G401 (cell line): ENCODE measurements at regions not wholly inside any gene's neighbourhood (a gene's known extent, or its start where the extent isn't known, plus 50 kb on each side); places are given as distances from the start of the nearest gene placed in this dataset.
"Not testable (repeated sequence)": the region's sequence is repeated elsewhere in the genome, so short reads cannot be mapped to it uniquely, and the experiment has no call there.

Source experiments
- DNase-seq: peaks from one replicate; pipeline ENCODE4 v3.0.0-alpha.2; 2015; ENCODE audit warnings: low spot score
- in situ Hi-C: cut with HindIII; loops from 2 replicates; pipeline ENCODE4 v1.10.0; 2016; ENCODE audit warnings: low sequenced_read_pairs, mixed read lengths

DNA sequence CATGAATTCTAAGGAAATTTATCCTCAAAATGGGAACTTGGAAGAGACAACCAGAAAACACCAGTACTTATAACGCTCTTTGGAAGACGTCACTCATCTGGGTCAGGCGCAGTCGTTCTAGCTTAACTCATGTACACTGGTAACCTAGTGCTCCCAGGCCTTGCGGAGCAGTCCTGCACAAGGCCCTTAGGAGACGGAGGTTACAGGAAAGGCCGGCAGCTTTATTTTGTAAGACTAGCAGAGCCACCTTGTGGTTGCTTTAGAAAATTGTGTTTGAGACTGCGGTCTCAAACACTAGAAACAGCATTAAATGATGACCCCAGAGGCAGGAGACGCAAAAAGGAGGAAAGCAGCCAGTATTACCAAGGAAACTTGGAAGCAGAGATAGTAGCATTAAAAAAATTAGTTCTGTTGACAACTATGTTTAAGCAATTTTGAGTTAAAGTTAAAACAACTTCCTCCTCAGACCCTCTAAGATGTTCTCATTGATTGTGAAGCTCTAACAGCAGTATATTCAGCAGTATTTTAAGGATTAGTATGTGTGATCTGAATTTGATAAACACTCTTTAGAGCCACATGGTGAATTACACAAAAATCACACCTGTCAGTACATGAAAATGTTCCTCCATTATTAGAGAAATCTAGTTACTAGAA is 141.9 kb upstream of the C2CD4B start:
- DNase-seq = peak; percentile 76
- in situ Hi-C loops = no loop called here

DNA sequence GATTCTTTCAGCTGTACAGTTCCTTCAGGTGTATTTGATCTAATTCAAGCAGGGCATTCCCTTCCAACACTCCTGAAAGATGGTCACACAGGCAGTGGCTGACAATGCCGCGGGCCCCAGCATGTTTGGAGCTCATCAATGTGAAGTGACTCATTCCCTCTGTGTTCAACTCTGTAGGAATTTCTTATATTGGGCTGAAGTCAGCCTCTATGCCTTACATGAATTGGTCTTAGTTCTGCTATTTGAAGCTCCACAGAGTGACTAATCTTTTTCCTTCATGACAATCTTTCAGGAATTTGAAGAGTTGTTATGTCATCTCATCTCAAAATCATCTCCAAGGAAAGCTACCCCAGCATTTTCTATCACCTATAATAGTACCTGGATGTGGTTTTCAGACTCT is 142.5 kb upstream of the C2CD4B start:
- DNase-seq = no peak
- in situ Hi-C loops = no loop called here

DNA sequence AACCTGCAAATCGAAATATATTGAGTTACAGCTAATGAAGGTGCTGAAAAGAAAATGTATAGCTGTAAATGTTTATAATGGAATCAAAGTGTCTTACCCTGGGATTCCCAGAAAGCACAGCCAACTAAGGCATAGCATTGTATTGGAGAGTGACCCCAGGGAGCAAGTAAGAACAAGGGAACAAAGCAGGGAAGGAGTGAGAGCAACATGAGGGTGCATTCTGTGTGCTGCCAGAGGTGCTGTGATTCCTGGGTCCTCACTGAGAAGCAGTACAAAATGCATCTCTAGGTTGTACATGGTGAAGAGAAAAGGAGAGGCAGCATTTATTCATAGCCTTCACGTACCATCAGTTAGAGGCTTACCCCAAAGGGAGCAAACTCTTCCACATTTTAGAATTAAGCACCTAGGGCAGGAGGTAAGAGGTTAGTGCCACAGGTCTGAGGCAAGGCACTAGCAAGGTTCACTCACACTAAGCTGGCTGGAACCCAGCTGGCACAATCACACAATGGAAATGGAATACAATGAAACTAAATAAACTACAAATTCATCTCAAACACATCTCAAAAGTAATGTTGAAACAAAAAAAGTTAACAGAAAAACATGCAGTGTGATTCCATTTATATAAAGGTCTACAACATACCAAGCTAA is 151.5 kb upstream of the C2CD4B start:
- no peak for DNase-seq
- in situ Hi-C loops = no loop called here

DNA sequence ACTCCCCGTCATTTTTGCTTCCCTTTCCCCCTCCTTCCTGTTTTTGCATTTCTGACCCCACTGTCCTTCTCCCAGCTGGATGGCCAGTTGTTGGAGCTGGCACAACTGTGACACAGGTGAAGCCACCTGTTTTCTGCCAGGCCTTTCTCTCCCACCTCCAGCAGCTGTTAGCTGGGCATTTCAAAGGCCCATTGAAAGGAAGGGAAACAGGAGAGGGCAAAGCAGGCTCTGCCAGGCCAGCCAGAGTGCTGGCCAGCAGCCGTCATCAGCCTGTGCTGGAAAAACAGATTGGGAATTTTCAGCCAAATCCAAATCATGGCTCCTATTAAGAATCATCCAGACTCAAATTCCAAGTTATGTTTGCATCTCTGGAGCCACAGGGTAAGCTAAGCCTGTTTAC is 155.2 kb upstream of the C2CD4B start:
- in situ Hi-C loops = no loop called here
- DNase-seq = no peak

DNA sequence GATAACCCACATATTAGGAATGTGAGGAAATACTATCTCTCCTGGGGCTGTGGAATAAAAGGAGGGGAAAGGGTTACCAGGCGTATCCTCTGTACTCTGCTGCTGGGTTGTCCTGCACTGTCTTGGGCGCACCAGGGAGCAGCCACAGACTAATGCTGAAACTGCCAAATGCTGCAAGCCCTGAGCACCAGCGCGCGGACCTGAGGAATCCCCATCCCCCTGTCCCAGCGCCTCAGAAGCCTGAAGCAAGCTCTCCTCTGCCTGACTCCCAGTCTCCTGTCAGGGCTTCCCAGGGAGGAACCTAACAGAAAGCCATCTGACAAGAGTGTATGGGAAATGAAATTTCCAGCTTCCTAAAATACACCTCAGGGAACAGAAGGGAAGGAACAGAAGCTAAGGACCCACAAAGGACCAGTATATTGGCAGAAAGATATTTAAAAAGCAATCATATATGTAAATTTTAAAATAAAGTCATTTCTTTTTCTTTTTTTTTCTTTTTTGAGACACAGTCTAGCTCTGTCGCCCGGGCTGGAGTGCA is 158.3 kb upstream of the C2CD4B start:
- no peak for DNase-seq
- in situ Hi-C loops = no loop called here

DNA sequence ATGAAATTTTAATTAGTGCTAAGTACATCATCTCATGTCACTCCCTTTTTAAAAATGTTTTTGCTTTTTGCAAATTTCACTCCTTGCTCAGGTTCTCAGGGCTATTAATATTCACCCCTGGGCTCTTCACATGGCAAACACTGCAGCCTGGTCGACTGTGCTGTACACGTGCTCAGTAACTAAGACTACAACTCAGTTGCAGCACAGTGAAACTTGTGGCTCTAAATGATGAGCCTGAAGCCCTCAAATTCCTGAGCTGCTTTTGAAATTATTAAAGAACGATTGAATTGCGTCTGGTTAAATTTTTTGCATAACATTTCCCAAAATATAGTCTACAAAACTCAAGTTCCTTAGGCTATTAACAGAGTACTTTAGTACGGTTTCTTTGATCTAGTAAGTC is 159.3 kb upstream of the C2CD4B start:
- in situ Hi-C loops = no loop called here
- no peak for DNase-seq

DNA sequence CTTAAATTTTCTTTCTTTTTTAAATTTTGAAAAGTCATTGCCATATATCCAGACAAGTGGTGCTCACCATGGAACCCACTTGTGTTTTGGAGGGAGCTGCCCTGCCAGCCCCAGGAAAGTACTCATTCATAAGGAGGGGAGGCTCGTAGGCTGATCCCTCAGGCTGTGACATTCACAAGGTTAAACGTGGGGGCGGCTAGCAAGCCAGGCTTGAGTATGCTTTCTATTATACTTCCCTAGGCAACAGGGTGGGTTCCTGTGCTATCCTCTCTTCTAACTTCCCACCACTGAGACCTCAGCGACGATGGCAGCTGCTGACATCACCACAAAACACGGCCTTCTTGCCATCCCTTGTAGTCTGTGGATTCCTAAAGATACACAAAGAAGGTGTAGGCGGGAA is 160.5 kb upstream of the C2CD4B start:
- in situ Hi-C loops = no loop called here
- no peak for DNase-seq

DNA sequence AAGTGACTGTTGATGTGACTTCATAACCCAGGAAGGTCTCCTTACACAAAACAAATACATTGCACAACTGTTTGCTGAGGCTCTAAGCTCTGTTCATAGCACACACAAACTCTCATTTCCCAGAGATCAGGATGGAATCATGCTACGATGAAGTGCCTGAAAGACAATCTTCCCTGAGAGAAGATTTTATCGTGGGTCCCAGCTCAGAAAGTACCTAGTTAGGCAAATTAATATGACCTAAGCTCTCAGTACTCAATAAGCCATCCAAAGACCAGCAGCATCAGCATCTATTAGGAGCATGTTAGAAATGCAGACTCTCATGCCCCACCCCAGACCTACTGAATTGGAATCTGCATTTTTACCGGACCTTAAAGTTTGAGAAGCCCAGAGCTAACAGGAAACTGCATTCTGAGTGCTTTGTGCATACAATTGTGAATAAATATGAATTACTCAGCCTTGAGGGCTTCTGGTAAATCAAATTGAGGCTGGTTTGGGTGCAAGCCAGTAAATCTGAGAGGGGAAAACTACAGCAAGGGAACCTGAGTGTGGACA is 161.5 kb upstream of the C2CD4B start:
- no peak for DNase-seq
- in situ Hi-C loops = no loop called here

DNA sequence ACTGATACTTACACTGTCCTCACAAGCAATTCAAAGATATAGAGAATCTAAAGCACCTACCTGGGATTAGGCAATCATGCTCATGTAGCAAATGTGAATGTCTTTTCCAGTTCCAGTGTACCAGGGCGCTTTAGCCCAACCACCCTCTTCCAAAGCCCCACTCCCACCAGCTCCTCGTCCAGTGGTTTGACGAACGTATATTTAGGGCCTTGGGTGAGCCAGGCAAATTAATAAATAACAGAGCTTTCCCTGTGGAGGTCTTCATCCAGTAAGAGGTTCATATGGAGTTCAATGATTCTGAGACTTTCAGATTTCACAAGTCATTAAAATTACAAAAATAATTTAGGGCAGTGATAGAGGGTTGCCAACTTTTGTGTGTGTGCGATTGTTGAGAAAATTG is 162.3 kb upstream of the C2CD4B start:
- in situ Hi-C loops = no loop called here
- DNase-seq = no peak

DNA sequence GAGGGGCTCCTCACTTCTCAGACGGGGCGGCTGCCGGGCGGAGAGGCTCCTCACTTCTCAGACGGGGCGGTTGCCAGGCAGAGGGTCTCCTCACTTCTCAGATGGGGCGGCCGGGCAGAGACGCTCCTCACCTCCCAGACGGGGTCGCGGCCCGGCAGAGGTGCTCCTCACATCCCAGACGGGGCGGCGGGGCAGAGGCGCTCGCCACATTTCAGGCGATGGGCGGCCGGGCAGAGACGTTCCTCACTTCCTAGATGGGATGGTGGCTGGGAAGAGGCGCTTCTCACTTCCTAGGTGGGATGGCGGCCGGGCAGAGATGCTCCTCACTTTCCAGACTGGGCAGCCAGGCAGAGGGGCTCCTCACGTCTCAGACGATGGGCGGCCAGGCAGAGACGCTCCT is 167.4 kb upstream of the C2CD4B start:
- DNase-seq, in situ Hi-C loops: not testable (repeated sequence)

DNA sequence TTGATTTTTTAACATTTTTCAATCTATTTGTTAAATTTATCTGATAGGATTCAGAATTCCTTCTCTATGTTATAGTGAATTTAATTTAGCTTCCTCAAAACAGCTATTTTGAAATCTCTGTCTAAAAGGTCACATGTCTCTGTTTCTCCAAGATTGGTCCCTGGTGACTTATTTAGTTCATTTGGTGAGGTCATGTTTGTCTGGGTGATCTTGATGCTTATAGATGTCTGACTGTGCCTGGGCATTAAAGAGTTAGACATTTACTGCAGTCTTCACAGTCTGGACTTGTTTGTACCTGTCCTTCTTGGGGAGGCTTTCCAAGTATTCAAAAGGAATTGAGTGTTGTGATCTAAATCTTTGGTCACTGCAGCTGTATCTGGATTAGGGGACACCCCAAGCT is 169.5 kb upstream of the C2CD4B start:
- in situ Hi-C loops = no loop called here
- DNase-seq = no peak

DNA sequence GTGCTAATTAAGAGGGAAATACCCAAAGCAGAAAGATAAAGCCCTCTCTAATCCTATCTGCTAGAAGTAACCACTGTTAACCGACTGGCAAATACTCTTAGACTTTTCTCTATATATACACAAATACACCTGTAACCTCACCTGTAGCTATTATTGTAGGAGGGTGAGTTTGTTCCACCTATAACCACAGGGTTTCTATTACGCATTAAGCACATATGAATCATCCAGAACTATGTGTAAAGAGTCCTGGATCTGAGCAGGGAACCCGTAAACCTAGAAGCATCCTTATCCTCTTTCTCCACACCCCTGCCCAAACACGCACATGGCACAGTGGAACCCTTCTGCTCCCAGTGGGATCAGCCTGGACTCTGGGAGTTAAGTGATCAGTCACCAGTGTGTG is 172.8 kb upstream of the C2CD4B start:
- in situ Hi-C loops = no loop called here
- no peak for DNase-seq

DNA sequence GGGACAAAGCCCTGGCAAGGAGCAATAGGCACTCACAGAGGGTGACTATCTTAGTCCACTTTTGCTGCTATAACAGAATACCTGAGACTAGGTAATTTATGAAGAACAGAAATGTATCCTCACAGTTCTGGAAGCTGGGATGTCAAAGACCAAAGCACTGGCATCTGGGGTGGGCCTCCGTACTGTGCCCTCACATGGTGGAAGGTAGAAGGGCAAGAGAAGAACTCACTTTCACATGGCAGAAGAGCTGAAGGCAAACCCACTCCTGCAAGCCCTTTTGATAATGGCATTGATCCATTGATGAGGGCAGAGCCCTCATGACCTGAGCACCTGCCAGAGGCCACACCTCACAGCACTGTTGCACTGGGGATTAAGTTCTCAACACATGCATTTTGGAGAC is 173.4 kb upstream of the C2CD4B start:
- in situ Hi-C loops = no loop called here

DNA sequence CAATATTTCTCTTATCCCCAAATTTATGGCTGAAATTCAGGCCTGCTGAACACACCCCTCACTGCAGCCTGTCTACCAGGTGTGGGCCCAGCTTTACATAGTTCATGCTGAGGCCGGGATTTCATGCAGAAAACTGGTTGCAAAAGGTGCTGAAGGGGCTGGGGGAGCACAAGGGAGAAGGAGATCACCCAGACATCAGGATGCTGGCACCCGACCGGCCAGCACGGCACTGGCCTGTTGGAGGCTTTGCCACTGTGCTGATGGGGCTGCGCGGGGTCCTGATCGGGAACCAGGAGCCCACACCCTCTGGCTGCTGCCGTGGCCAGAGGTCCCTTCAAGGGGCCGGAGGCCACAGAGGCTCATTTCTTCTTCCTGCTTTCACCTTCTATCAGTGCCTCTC is 177.9 kb upstream of the C2CD4B start:
- DNase-seq = no peak
- in situ Hi-C loops = no loop called here

More for the DNA sequence above, 173.4 kb upstream of the C2CD4B start:
- DNase-seq = no peak

DNA sequence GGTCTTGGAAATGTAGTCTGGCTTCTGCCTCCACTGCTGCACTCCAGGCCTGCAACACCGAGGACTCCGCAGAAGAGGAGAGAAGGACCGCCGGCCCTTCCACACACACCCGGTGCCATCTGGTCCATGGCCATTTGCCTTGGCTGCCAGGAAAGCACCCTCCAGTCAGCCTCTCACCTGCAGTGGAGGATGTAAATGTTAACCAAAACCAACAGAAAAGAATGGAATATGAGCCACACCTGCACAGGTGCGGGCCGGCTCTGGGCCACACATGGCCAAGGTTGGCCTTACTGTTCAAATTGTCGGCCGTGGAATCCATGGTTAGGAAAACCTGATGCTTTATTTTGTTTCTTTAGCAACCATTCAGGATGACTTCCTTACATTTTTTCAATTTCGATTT is 178.3 kb upstream of the C2CD4B start:
- DNase-seq = peak; percentile 23
- in situ Hi-C loops = no loop called here

DNA sequence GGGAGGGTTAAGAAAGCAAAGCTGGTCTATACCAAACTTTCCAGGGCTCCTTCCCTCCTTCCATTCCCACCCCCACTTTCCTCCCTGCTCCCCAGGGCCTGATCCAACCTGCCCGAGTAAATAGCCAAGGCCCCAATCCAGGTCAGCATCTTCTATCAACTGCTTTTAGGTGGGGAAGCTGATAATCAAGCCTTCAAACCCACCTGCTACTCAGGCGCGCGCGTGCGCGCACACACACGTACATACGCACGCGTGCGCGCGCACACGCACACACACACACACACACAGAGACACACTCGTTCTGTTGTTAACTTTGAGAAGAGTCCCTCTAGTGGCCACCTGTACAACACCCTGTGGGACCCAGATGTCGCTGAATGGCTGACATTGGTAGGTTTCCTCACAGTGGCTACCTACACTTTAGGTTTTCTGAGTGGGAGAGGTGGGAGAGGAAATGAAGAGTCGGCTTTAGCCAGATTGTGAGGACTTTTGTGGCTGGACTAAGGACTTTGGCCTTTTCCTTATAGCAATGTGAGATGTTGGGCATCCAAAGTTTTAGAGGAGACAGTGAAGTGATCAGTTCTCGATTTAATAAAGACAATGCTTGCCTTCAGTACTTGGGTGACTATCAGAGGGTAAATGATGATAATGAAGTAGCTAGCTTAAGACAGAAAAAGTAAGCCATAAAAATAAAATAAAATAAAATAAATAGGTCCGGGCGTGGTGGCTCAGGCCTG is 179.9 kb upstream of the C2CD4B start:
- DNase-seq = peak; percentile 28
- in situ Hi-C loops = no loop called here

DNA sequence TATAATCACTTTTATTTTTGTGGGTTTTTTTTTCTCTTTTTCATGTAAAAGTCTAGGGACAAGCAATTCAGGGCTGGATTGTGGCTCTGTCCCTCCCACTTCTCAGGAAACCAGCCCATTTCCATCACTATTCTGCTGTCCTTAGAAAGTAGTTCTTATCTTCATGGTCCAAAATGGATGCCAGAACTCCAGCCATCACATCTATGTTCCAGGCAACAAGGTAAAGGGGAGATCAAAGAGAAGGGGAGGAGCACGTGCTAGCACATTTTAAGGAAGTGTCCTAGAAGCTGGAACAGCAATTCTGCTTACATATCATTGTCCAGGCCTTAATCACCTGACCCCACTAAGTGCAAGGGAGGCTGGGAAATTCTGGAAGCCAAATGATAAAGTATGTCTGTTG is 181.1 kb upstream of the C2CD4B start:
- DNase-seq = no peak
- in situ Hi-C loops = no loop called here

DNA sequence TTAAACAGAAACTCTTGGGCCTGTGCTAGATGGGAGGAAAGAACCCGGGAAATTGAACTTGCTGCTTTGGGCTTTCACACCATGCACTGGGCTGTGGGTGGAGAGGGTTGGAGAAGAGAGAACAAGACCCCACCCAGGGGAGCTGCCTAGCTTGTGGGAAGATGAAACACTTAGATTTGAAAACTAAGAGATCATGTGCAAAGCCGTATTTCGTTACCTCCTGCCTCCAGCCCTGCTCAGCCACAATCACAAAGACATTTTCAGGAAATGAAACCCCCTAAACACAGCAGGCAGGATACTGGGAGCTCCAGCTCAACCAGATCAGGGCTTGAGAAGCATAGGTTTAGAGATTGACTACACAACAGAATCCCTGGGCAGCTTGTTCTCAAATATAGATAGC is 183.0 kb upstream of the C2CD4B start:
- DNase-seq = no peak
- in situ Hi-C loops = no loop called here

DNA sequence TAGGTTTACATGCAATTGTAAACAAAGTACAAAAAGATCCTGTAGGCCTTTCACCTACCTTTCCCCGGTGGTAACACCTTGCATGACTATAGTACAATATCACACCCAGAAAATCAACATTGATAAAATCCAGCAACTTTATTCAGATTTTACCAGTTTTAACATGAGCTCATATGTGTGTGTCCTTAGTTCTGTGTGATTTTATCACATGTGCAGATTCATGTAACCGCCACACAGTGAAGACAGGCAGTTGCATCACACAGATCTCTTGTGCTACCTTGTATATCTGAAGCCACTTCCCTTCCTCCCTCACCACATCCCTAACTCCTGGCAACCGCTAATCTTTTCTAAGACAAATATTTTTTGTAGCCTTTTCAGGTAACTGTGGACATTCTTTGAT is 183.5 kb upstream of the C2CD4B start:
- no peak for DNase-seq
- in situ Hi-C loops = no loop called here

DNA sequence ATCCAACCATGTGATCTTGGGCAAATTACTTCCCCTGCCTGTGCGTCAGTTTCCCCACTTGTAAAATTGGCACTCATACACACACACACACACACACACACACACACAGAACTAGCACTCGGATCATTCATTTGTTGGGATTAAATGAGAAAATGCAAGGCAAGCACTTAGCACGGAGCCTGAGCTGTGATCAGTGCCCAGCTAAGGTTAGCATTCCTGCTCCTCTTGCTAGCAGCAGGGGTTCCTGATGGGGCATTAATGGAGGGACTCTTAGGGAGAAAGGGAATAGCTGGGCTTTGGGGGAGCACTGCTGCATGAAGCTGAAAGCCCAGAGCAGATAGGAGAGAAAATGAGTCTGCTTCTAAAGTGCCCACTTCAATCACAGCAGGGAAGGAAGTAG is 187.7 kb upstream of the C2CD4B start:
- DNase-seq = no peak
- in situ Hi-C loops = no loop called here
